Stromal cell of bone marrow (primary cell): ENCODE measurements at regions not wholly inside any gene's neighbourhood (a gene's known extent, or its start where the extent isn't known, plus 50 kb on each side); places are given as distances from the start of the nearest gene placed in this dataset.

ENCODE experiments used
- DNase-seq: peaks from one replicate; pipeline ENCODE4 v3.0.0-alpha.2; 2012; ENCODE audit warnings: low read depth

DNA sequence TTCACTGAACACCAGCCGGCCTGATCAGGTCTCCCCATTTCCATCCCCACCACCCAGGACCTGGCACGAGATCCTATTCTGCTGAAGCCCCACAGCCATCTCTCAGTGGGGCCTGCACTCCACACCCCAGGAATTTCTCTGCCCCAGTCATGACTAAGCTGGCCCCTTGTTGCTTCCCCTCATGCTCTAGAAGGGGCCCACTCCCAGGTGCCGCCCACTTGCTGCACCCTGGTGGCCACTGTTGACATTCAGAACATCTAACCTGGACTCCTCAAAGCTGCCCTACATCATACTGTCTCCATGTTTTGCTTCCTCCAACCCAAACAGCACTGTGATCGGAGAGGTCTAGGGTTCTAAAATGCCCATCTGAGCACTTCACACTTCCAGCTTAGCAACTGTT is 90.7 kb upstream of the KLHL29 start:
- DNase-seq: no peak

DNA sequence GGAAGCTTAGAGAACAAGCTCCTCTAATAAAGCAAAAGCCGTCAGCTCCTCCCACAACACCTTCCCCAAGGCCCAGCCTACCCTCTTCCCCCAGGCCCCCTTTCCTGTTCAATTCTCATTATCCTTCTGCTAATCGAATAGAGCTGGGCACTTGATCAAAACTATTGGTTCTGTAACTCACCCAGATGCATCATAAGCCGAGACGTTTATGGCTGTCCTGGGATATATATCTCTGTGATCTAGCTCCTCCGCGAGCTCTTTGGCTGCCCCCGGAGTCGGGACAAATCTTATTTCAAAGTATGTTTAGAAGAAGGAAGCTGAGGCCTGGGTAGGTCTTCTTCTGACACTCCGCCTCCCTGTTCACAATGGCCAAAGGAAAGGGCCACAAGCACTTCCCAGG is 88.3 kb upstream of the KLHL29 start:
- DNase-seq: no peak

GRCh38 chr2:23297112-23297511 is 87.9 kb upstream of the KLHL29 start:
- no peak for DNase-seq

GRCh38 chr2:23298551-23298950 is 86.4 kb upstream of the KLHL29 start:
- DNase-seq: no peak

- no peak for DNase-seq
Observed at GRCh38 chr2:23299476-23300195, 85.3 kb upstream of the KLHL29 start.

GRCh38 chr2:23301136-23301535 is 83.8 kb upstream of the KLHL29 start:
- DNase-seq: no peak

GRCh38 chr2:23302591-23302990 is 82.4 kb upstream of the KLHL29 start:
- DNase-seq: no peak

- DNase-seq: no peak
Observed at GRCh38 chr2:23306401-23306800, 78.6 kb upstream of the KLHL29 start.

GRCh38 chr2:23311186-23311585 is 73.8 kb upstream of the KLHL29 start:
- no peak for DNase-seq

DNA sequence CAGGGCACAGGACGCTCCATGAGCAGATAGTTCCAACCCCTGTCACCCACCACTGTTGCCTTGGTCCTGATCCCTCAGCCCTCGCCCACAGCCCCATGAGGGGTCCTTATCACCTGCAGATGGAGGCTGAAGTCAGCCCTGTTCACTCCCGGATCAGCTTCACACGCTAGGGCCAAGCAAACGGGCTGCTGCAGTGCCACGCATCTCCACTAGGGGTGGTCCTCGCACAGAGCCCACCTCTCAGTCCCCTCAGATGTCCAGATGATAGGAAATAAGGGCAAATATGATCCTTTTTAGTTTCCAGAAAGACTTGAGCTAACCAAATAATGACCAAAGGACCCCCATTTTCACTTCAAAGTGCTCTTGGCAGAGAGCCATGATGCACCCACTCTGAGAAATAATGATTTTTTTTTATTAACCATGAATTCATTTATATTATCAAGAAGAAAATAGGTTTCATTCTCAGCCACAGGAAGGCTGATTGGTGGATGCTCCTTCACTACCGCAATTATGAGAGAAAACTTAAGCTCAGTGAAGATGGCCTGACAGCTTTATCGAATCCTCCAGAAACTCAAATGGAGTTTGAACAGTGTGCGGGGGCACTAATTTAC is 71.9 kb upstream of the KLHL29 start:
- DNase-seq: no peak

DNA sequence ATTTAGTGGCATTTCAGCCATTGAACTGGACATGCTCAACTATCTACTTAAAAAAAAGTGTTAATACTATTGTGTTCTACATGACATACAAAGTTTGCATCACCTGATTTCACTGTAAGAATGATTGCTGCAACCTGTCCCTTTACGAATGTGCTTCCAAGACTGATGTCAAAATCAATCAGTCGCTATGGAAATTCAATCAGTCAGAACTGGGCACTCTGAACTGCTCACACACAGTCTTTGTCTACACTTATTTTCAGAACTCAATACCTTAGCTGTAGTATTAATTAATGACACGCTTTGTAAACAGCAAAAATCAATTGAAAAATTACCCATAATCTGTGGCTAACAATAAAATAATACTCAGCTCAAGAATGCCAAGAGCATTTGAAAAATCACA is 70.3 kb upstream of the KLHL29 start:
- no peak for DNase-seq

- DNase-seq: no peak
Observed at GRCh38 chr2:23320058-23320457, 64.9 kb upstream of the KLHL29 start.

DNA sequence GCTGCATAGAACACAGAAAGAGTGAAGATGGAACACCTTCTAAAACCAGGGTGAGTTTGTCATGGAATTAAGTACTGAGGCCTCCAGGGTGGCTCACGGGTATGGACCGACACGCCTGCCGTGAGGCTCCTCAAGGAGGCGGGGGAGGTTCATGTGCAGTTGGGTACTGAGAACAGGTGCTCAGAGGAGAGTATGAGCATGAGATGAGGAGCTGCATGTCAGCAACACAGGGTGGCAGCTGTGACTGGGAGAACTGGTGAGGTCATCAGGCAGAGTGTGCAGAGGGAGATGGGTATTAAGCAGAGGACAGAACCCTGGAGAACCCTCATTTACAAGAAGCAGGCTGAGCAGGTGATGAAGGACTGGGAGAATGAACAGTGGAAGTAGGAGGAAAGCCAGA is 63.2 kb upstream of the KLHL29 start:
- no peak for DNase-seq

- no peak for DNase-seq
Observed at GRCh38 chr2:23322567-23323197, 62.3 kb upstream of the KLHL29 start.

DNA sequence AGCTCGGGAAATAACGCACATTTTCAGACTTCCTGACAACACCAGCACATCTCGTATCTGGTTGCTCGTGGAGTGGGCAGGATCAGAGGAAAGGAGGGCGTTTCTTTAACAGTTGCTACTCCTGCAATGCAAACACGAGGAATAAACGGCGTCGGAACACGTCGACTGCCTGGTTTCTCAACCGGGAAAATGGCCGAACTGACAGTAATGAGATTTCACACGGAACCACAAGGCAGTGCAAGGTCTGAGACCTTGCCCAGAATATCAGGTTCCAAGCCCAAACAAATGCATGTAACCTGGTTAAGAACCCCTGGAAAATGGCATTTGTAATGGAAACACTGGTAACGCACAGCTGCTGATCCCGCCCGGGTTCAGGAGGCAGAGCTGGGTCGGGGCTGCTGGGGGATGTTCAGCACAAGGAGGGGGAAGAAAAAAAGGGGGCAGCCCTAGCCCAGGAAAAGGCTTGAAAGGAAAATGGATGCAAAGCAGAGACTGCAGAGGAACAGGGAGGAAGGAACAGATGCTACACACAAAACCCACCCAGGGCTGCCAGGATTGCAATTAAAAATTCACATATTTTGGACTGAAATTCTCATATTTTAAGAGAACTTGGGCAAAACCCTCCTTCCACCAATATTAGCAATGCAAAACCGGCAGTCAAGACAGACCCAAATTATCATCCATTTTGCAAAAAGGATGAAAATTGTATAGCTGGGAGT is 61.6 kb upstream of the KLHL29 start:
- DNase-seq: no peak

DNA sequence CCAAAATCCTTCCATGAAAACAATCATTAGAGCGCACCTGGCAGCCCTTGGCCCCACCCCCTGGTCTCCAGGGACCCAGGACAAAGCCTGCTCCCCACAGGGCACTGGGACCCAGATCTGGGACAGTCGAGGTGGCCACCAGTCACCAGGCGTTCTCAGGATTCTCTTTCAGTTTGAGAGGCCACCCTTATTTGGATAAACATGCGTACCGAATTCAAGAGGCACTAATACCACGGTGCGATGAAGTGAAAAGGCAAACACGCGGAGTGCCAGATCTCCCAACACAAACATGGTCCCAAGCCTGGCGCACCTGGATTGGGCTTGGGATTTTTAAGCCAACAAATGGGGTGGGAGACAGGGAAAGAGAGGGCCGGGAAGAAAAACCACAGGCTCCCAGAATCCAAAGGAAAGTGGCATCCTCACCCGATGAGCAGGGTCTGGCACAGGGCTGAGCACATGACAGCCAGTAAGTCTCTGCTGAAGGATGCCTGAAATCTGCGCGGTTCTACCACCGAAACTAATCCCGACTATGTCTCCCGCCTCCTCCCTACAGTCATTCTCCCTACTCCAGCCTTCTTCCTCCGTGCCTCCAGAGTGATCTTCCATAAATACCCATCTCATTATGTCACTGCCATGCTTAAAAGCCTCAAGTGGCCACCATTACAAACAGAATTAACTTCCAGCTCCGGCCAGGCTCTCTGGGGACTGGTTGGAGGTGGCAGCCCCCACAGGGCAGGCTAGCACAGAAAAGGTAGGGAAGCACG is 60.9 kb upstream of the KLHL29 start:
- no peak for DNase-seq

GRCh38 chr2:23326330-23326729 is 58.6 kb upstream of the KLHL29 start:
- DNase-seq: no peak

DNA sequence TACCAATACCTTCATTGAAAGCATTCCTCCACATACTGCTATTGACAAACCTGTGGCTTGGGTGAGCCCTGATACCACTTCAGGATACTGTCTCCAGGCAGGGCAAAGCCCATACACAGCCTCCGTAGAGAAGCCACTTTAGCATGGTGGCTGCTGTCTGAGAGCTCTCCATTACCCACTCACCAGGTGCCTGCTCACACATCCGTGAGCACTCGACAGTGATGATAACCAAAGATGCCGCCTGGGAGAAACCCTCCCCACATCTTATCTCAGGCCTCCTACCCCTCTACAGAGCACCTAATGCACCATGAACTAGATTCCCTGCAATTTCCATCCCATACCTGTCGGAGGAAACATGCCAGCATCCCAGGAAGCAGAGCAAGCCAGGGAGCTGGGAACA is 57.6 kb upstream of the KLHL29 start:
- DNase-seq: no peak

DNA sequence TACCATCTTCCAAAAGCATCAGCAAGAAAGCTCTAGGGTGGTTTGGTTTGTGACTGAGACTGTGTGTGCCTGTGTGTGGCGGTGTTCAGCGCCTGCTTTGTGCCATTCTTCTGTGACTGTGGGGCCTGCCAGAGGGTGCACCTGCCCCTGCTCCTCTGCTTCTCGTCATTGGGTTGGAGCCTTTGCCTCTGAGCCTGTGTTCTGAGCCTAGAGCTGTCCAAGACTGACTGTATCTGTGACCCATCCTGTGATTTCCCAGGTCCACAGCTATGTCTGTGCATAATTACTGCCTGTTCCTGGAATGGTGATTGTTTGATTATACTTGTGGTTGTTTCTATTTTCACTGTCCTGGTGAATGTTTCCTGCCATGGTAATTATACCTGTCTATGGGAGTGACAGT is 57.1 kb upstream of the KLHL29 start:
- DNase-seq: no peak

DNA sequence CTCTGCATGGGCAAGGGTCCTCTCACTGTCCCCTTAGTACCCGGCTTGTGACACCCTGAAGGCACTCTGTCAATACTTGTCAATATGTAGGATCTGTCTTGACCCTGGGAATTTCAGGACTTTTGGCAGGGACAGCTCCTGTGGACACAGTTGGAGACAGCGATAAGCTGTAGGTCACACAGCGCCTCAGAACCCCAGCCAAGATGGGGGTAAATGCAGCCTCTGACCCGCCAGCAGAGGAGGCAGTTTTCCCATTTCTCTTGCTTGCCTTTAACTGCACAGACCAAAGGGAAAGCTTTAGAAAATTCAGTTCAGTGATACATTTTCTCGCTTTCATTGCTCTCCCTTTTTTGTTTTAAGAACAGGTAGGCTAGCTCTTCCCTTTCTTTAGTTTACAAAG is 54.8 kb upstream of the KLHL29 start:
- no peak for DNase-seq
